NCI-H1436 treated with DMSO at 0.1 percent for 48 hours (cell line): ENCODE measurements at regions not wholly inside any gene's neighbourhood (a gene's known extent, or its start where the extent isn't known, plus 50 kb on each side); places are given as distances from the start of the nearest gene placed in this dataset.

Experiments used
- DNase-seq: peaks from one replicate; lab custom pipeline; 2025; lab: John Stamatoyannopoulos, UW

DNA sequence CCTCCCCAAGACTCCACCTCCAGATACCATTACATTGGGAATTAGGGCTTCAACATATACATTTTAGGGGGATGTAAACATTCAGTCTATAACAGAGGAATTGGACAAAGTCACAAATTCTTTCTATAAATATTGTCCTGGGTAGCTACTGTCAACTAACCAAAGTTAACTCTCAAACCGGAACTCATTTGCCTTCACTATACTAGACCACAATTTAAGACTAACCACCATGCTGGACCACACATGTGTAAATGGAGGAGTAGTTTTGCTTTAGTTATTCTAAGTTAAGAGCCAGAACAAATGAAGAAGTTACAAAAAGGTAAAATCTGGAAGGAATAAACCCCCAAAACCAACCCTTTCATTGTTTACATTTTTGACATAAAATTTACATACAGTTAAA is 222.8 kb downstream of the NDFIP2 start:
- no peak for DNase-seq

DNA sequence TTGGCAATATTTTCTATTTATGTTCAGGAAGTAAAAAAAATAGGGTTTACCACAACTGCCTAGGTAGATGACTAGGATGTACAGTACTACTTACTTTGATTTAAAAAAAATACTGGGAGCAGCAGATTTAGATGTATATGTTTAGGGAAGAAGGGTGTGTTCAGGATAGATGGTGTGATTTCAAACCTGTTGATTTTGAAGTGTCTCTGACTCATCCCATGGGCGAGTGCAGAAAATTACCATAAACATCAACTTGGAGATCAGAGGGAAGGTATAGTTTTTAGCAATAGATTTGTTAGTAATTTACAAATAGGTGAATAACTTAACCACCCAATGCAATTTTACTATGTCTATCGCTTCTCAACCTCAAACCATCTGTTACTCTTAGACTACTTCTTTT is 214.8 kb downstream of the NDFIP2 start:
- DNase-seq = no peak

DNA sequence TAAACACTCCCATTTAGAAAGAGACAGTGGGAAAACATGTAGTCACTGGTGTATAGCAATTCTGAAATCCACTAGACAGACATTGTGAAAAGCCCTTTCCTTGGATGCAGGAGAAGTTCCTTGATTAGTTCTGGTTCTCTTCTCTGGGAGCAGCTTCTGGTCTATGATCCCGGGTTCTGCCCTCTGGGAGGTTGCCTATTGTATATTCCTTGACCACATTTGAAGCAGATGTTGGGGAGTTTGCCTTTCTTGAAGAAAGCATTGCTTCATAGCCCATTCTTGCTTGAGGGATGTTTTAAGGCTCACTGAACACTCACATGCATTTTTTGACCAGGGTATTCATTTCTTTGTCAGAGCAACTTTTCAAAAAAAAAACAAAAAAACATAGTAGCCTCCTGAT is 211.9 kb downstream of the NDFIP2 start:
- no peak for DNase-seq

DNA sequence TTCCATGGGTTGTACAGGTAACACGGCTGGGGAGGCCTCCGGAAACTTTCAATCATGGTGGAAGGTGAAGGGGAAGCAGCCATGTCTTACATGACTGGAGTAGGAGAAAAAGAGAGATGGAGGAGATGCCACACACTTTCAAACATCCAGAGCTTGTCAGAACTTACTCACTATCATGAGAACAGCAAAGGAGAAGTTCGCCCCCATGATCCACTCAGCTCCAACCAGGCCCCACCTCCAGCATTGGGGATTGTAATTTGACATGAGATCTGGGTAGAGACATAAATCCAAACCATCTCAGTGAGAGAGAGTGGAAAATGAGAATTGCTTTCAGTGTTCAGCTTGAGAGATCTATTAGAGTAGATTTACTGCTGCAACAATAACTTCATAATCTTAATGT is 210.9 kb downstream of the NDFIP2 start:
- no peak for DNase-seq

DNA sequence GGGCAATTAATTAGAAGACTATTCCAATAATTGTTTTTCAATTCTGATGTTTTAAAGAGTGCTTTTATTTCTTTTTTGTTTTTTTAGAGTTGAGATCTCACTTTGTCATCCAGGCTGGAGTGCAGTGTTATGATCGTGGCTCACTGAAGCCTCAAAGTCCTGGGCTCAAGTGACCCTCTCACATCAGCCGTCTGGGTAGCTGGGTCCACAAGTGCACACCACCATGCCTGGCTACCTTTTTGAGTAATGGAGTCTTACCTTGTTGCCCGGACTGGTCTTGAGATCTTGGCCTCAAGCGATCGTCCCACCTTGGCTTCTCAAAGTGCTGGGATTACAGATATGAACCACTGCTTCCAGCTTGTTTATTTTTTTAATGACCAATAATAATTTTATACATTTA is 207.8 kb downstream of the NDFIP2 start:
- no peak for DNase-seq

DNA sequence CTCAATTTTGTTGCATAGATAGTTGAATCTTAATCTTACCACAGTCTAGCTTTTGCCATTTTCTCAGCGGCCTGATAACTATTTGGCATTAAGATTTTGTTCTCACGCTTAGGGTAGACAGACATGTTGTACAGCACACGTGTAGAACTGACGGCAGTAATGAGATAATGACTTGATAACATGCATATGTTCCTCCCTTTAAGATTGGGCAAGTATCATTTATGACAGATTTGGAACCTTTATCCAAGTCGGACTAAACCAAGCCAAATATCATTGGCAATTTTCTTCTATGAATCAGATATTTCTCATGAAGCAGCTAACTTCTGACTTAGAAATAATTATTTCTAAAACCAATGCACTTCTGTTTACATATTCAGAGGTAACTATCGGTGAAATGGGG is 205.5 kb downstream of the NDFIP2 start:
- no peak for DNase-seq

DNA sequence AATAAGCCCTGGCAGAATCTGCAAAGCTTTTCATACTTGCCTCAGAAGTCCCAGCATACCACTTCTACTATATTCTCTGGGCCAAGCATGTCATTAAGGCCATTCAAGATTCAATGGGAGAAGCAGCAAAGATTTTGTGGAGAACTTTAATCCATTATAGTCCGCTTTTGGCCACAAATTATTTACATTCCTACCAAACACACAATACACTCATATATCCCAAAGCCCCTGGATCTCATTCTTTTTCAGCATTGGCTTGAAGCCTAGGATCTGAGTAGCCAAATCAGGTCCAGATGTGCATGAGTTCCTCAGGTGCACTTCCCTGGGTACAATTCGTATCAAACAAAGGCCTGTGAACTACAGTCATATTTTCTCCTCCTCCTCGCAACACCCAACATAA is 203.4 kb downstream of the NDFIP2 start:
- no peak for DNase-seq

DNA sequence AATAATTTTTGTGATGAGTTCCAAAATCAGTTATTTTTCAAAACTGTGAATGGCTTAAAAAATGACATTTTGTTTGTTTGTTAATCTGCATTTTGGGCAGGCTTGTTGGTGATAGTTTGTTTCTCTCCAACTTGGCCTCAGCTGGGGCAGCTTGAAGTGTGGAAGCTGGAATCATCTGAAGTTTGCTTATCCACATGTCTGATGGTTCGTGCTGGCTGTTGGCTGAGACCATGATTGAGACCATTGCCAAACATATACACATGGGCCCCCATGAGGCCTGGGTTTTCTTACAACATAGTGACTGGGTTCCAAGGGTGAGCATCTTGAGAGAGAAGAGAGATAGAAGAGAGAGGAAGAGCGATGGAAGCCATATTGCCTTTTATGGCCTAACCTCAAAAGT is 201.2 kb downstream of the NDFIP2 start:
- no peak for DNase-seq

DNA sequence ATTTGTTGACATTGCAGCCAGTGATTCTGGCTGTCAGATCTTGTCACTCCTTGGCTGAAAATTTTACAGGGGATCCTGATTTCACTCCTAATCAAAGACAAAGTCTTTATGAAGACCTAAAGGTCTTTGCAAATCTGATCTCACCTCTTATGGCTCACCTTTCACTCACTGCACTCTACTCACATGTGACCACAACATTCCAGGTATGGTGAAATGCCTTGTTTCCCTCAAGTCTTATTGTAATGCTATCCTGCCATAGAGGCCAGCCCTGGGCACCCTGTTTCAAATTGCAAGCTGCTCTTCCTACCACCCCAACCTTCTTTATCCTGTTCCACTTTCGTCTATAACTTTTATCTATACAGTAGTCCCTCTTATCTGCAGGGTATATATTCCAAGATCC is 200.1 kb downstream of the NDFIP2 start:
- DNase-seq = no peak

DNA sequence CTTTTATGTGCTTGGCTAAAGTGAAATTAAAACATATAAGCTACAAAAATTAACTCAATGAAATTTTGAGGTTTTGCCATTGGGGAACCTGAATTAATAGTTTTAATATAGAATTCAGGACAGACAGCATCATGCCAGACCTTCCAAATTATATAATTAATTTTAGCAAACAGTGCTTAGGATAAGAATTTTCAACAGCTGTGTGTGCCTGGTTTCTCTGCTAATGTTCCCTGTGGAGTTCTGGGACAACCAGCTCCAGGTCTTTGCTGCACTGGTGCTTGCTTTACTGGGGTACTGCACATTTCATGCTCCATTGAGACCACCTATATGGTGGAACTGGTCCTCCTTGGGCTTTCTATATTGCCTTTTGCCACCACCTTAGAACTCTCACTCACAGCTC is 199.5 kb downstream of the NDFIP2 start:
- DNase-seq = no peak

DNA sequence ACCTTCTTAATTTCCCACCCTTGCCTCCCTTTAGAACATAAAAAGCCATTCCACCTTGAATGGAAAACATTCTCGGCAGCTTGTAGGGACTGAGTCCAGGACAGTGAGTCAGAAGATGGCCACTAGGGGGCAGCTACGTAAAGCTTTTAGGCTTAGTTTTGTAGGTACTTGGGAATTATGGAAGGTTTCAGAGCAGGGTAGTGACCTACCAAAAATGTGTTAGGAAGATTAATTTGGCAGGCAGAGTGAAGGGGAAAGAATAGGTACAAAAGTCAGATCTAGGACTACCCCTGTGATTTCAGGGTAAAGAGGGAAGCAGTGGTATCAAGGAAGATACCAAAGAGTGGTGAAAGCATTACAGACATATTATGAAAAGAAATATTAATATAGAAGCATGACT is 198.4 kb downstream of the NDFIP2 start:
- DNase-seq = no peak

DNA sequence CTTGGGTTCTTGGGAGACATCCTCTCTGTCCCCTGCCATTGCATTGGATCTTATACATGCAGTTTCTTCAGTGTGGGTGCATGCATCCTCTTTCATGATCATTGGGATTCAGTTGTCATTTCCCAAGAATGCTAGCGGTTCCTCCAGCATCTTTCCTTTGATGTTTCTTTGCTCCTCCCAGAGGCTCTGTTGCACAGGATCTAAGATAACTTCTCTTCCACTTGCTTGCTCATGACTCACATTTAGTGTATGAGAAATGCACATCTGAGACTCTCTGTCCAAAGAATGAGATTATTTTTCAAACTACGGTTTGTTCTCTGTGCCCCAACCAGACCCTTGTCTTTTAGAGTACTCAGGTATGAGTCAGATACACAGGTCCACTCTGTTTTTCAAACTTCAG is 197.1 kb downstream of the NDFIP2 start:
- no peak for DNase-seq

DNA sequence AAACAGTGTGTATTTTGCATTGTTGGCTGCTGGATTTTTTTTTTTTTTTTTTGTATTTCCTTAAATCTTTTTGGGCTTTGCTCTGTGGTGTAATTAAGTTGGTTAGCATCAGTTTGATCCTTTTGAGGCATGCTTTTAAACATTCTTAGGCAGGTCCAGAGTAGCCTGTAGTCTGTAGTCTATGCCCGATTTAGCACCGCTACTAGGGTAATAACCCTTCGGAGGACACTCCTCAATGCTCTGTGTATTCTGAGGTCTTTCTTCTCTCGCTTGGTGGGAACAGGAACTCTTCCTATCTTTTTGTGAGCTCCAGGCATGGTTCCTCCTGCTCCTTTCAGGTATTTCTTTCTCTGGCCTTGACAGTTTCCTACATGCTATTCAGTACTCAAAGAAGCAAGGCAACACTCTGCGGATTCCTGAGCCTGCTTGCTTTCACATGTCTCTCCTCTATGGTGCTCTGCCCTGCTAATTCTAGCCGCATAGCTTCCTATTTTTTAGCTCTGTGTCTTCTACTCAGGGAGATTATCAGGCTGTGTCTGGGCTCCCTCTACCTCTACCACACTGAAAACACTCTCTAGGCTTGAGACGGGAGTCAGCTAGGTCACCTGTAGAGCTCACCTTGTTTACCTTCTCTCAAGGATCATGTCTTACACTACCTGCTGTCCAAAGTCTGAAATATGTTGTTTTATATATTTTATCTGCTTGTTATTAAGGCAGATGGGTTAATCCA is 195.1 kb downstream of the NDFIP2 start:
- DNase-seq = no peak

DNA sequence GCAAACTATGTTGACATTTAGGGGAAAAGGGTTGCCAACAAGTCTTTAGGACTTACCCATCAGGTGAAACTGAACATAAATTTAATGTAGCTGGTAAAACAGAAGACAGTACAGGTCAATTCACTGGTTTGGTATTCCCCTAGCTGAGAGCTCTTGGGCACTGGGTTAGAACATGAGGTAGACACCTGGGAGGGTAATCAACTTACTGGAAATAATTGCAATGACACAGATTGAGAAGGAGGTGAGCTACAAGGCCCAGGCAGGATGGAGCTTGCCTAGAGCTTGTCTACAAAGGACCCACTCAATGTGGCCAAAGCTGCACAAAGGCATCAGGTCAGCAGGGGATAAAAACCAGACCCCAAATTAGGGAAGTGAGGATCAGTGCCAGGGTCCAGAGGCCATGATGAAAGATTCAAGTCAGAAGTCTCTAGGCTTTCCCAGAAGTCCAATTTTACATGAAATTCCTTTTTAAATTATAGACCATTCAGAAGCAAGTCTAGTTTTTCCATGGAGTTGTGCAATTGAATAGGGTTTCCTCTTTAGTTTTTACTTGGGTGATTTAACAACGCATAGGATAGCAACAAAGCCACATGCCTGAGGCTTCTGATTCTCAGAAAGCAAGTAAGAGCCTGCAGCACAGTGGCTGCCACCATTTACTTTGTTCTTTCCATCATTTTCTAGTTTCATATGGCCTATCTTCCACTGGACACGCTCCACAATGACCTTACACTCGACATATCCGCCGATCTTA is 194.0 kb downstream of the NDFIP2 start:
- no peak for DNase-seq

DNA sequence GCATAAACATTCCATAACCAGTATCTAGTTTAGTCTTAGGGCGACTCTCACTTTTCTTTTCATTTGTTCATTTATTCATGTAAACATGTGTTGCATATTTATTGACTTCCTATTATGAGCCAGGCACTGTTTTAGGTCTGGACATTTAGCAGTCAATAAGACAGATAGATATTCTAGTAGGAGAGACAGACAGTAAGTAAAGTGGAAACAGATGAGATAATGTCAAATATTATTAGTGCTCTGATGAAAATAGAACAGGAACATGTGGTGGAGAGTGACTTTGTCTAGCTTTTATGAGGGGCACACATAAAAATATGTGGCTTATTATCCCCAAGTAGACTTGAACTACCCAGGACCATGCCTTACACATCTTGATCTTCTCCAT is 193.0 kb downstream of the NDFIP2 start:
- DNase-seq = no peak

DNA sequence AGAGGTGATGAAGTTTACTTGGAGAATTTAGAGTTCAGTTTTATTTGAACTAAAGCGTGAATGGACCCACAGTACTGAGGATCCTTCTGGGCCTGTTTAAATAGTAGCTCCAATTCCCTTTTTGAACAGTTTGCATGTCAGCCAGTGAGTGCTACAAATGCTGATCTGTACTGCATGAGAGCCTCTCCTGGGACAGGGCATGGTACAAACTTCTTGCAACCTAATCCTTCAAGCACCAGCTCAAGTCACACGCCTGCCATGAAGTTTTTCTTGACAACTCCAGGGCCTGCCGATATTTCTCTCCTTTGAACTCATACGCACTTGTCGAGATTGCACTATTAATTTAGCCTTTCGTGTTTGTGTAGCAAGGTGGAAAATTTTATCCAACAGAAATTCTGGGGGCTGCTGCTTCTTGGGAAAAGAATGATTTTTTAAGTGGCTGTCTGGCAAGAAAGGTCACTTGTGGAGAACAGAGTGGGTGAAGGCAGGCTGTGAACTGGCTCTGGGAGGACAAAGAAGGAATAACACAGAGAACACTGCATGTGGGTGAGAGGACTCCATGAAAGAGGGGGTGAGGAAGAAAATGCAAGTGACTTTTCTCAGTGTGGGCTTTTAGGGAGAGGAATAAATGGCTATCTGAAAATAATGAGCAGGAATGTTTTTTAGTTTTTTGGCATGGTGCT is 192.5 kb downstream of the NDFIP2 start:
- DNase-seq = no peak

DNA sequence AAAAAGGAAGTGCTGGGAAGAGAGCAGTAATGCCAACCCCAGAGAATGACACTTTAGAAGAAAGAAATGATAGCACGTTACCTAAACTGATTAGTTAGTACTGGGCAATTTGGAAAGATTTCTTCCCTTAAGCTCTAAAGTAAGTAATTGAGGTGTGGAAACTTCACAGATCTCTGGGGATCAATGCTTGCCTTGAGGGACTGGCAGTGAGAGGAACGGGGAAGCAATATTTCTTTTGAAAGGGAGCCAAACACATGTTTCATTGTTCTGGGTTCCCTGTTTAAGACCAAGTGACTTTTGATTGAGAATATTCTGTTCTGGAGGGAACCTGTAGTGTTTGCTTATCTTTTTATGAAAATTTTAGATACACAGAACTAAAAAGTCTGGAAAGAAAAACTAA is 190.5 kb downstream of the NDFIP2 start:
- DNase-seq = no peak

DNA sequence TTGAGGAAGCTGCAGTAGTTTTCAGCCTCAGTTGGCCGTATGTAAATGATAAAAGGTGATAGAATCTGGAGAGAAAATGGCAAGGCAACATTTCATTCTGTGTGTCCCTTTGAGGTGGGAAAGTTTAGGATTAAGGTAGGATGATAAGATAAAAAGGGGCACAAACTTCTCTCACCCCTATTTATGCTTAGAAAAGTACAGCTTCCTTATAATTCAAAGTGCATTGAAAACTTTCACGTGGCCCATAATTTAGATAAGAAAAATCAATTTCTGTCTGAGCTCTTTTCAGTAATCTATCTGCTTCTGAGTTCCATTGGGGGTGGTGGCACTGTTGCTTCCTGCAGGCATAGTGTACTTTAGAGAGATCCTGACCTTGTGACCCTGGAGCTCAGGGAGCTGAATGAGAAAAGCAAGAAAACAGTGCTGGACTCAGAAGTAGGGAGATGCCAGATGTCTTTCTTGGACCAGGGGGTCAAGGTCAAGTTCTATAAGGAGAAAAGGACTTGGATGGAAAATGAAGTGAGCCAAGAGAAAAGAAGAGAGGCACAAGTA is 187.3 kb downstream of the NDFIP2 start:
- no peak for DNase-seq

DNA sequence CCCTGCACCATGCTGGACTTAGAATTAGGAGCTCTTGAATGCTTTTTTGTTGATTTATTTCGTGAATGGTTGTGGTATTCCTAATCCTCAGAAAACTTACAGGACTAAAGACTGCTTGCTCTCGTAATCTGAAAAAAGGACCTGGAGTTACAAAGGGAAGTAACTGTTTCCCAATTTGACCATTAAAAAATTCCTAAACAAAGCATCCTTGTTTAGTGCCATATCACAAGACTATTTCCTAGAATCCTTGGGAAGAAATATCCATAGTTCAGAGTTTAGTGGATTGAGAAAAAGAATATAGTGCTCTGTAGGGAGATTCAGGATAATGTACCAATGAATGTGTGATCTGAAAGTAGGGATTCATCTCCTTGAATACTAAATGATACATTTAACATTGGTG is 186.8 kb downstream of the NDFIP2 start:
- DNase-seq = no peak

DNA sequence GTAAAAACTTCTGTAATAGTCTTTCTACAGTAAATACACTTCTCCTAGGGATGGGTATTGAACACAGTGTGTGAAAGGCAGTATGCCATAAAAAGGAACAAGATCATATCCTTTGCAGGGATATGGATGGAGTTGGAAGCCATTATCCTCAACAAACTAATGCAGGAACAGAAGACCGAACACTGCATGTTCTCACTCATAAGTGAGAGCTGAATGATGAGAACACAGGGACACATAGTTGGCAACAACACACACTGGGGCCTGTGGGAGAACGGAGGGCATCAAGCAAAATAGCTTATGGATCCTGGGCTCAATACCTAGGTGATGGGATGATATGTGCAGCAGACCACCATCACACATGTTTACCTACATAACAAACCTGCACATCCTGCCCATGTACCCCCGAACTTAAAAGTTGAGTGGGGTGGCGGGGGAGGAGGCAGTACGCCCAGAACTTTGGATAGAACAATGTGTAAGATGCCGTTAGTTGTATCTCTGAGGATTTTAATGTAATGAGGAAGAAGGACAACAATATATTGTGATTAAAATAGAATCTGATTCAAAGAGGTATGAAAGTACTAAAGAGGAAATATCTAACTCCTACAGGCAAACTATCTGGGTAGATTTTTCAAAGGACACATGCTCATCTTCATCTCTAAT is 183.2 kb downstream of the NDFIP2 start:
- DNase-seq = no peak

DNA sequence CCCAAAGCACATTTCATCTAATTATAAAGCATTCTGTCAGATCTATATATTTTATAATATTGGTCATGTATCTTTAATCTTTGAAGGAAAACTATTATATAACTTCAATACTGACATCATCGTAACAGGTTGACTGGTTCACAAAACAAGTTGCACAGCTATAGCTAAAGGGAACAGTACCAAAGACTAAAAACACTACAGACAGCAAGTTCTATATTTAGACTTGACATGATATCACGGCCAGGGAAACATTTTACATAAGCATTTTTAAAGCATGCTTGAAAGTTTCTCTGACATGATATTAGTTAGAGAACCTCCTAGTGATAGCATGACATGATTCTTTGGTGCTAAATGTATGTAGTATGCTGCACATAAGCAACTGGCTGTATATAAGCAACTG is 182.5 kb downstream of the NDFIP2 start:
- no peak for DNase-seq

DNA sequence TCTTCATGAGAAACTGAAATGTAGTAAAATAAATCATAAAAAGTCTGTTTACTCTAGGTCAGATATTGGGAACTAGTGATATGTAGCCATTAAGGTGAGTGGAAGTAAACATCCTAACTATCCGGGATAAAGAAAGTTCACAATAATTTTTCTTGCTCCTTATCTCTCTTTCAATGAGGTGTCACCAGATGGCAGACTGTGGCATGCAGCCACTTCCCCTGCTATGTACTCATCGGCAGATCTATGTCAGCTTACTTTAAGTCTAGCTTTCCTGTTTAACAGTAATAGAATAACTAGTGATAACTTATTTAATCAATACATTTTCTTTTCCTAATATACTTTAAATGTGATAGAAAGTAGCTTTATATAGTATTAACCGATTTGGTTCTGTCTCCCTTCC is 181.9 kb downstream of the NDFIP2 start:
- no peak for DNase-seq

DNA sequence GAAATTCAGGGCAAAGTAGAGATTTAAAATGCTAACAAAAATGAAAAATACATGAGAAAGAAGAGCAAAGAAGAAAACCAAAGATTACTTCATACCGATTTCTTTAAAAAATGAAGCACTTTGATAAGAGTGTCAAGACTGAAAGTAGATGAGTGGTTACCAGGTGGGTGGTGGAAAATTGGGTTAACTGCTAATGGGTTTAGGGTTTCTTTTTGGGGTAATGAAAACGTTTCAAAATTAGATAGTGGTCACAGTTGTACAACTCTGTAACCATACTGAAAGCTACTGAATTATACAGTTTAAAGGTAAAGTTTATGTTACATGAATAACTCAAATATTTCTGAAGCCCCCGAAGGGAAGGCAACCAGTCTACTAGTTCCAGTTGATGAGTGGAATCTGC is 179.4 kb downstream of the NDFIP2 start:
- DNase-seq = no peak
